ENCODE measurements at regions not wholly inside any gene's neighbourhood (a gene's known extent, or its start where the extent isn't known, plus 50 kb on each side); places are given as distances from the start of the nearest gene placed in this dataset.

DNA sequence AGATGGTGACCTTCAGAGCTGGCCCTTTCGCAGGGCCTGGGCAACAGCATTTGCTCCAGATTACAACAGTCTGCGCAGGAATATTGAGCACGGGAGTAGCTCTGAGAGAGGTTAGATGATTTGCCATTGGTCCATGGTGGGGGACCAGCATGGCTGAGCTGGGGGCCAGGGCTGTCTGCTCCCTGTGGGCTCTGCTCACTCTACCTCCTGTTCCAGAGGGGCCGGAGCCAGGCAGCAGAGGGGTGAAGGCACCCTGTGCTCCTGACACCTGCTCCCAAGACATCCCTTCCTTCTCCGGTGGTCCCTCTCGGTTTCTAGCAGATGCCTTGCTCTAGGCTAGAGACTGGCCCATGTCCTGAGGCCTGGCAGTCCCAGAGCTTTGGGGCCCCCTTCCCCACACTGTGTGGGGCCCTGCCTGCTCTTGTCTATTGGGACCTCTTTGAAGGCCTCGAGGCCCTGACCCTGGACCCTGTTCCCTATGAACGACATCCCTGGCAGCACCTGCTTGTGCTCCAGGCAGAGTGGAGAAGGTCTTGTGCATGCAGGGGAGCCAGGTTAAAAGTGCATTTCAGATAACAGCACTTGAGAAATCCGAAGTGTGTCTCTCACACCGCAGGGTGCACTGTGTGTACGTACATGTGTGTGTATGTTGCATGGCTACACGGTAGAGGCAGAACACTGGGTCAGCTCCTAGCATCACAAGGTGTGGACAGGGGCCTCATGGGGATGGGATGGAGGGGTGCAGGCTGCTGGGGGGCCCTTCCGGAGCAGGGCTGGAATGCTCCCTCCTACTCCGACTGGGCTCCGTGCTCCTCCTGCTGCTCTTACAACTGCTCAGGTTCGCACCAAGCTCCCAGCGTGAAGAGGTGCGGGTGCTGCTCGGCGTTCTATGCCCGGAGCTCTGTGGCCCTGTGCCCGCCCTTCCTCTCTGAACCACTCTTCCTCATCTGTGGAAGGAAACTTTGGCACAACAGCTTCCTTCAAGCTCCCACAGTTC lies 123.3 kb upstream of the B3GAT1 start:
- no peak for DNase-seq (ENCODE audit: low read depth in 4 of 4, low spot score in 3 of 4)

DNA sequence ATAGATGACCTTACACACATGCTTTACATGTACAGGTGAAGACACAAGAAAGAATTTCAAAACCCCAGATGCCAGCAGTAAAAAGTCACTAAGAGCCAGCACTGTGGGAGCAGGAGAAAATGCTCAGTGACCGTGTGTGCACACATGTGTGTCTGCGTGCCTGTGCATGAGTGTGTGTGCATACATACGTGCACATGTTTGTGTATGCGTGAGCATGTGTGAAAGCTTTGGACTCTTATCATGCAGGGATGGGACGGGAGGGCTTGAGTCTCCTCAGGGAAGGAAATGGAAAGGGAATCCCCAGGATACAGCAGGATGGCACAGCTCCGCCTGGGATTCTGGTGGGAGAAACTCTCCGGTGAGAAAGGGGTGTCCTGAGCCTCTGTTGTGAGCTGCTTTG lies 121.5 kb upstream of the B3GAT1 start:
- DNase-seq (ENCODE audit: low read depth in 4 of 4, low spot score in 3 of 4), result no peak

DNA sequence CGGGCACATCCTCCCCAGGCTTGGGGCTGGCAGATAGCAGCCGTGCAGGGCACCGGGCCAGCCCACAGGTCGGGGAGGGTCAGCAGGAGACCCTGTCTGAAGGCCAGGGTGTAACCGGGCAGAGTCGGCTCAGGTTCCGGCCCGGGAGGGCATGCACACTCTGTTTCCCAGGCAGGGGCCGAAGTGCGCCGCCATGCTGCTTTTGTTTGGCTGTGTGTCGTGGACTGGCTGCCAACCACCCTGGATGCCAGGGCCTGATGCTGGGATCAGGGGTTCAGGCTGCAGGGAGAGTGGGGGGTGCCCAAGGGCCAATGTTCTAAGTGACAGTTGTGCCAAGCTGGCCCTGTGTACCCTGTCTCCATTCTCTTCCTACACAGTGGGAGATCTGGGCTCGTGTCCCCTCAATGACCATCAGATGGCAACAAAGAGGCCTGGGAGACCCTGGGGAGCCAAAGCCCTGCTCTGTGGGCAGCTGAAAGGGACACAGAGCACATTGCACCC lies 120.9 kb upstream of the B3GAT1 start:
- no peak for DNase-seq (ENCODE audit: low read depth in 4 of 4, low spot score in 3 of 4)

GRCh38 chr11:134532131-134532920 lies 120.3 kb upstream of the B3GAT1 start:
- DNase-seq (ENCODE audit: low read depth in 4 of 4, low spot score in 3 of 4), result no peak

DNA sequence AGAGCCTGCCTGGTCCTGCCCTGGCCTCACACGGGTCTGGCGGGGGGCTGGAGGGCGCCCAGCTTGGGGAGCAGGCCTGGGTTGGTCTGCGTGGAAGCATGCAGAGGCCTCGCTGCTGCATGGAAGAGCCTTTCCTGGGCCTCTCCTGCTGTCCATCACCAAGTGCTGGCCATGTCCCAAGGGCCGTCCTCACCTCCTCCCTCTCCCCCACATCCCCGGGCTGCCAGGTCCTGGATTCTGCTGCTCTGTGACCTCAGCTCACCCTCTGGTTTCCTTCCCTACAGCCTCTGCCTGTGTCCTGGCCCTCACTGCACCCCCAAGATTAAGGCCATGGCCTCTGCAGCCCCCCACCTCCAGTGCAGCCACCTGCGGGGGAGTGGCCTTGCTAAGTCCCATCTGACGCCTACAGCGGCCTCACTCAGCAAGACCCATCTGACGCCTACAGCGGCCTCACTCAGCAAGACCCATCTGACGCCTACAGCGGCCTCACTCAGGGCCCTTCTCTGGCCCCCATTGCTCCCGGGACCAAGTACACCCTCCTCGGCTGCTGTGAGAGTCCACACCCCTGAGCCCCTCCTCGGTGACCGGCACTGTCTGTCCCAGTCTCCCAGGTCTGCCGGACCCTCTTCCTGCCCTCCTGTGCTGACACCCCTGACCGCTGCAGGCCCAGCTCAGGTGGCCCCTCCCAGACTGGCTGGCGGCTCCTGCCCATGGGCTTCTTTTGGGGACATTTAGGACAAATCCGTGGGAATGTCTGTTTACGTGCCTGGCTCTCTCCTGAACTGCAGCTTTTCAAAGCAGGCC lies 119.5 kb upstream of the B3GAT1 start:
- no peak for DNase-seq (ENCODE audit: low read depth in 4 of 4, low spot score in 3 of 4)

DNA sequence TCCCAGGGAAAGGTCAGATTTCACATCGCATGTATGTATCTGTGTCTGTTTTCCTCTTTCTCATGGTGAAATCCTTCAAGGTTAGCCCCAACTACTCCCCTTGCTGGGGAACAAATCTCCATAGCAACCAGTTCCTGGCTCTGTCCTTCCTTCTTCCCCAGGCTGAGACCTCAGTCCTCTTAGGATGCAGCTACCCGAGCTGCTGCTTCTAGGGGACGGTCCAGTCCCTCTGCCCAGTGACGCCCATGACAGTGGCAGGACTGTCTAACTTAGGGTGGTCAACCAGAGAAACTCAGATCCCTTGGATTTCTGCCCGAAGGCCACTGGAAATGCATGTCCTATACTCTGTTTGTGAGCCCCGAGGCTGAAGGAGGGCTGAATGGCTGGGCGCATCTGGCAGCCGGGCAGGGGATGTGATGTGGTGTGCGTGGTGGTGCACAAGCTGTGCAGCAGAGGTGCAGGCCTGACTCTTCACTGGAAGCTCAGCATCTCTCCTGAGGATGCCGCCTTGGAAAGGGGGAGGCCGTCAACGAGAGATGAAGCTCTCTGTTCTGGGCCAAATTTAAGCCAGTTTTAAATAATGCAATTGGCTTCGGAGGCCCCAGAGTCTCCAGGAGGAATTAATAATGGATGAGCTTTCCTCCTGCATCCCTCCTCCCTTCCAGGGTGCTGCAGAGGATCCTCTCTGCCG lies 118.7 kb upstream of the B3GAT1 start:
- no peak for DNase-seq (ENCODE audit: low read depth in 4 of 4, low spot score in 3 of 4)

DNA sequence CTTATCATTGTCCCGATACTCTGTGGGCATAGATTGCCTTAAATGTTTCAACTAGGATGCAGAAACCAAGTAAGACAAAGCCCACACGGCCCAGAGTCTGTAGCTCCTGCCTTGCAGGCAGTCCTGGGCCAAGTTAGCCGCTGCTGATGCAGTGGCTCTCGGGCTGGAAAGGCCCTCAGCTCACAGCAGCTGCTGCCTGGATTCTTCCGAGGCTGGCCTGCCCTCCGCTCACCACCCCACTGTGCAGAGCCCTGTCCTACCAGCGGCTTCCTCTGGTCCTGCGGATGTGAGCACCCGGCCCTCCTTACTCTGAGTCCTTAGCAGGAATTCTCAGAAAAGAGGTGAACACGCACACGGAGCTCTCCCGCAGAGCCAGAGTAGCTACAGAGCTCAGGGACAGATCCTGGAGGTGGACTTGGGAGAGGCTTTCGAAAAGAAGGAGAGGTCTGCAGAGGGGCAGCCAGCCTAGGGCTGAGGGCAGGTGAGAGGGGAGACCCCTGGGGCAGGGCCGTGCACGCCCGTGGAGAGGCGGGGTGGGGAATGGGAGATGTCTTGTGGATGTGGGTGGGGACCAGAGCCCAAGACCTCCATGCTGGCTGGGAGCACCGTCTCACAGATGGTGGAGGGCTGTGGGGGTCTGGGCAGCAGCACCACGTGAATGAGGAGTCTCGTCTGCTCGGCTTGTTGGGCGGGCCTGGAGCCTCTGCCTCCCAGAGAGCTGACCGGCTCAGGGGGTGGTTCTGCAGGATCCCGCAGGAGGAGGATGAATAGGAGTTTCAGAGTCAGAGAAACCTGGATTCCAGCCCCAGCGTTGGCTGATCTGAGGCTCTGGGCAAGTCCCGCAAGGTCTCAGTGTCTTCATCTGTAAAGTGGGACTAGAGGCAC lies 117.4 kb upstream of the B3GAT1 start:
- no peak for DNase-seq (ENCODE audit: low read depth in 4 of 4, low spot score in 3 of 4)

GRCh38 chr11:134528453-134528852 lies 116.4 kb upstream of the B3GAT1 start:
- DNase-seq (ENCODE audit: low read depth in 4 of 4, low spot score in 3 of 4), result no peak

DNA sequence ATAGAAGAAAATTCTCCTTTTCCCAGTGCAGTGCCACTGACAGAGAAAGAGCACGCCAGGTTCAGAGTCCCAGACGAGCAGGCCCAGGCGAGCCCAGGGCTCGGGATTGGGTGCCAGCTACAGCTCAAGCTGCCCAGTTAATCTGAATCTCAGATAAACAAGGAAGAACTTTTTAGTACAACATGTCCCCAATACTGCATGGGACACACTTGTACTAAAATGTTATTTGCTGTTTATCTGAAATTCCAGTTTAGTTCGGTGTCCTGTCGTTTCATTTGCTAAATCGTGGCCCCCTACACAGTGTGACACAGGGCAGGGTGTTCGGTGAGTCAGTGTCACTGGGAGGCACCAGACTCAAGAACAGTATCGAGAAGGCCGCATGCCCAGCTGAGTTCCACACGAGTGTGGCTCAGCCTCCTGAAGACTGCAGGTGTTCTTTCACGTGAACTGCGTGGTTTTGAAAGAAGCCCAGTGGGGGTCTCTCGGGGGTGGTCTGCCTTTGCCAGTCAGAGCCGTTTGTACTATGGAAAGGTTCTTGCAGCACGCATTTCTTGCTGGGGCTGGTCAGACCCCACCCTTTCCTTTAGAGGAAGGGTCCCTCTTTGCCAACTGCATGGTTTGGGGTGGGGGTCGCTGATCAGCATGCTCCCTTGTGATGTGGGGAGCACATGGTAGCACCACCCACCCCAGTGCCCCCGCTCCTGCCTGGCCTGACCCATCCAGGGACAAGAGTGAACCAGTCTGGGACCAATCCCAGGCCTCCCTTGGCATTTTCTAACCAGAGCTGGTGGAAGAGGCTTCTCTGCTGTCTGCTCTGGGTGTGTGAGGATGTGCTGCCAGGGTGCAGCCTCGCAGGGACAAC lies 115.6 kb upstream of the B3GAT1 start:
- DNase-seq (ENCODE audit: low read depth in 4 of 4, low spot score in 3 of 4), result no peak

- no peak for DNase-seq (ENCODE audit: low read depth in 4 of 4, low spot score in 3 of 4)
Measured at GRCh38 chr11:134524896-134525845, 113.1 kb upstream of the B3GAT1 start.

DNA sequence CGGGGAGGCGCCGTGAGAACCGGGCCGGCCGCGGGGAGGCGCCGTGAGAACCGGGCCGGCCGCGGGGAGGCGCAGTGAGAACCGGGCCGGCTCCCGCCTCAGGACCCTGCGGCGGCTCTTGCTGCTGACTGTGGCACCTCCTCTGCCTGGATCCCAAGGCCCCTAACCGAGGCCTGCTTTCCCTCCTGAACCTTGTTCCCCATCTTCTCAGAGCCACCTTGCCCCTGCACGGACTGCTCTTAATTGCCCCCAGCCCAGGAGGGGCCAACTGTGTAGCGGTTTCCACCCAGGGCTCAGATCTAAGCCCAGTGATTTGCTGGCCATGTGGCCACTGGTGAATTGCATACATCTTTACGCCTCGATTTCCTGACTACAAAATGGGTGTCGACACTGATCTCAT lies 112.2 kb upstream of the B3GAT1 start:
- no peak for DNase-seq (ENCODE audit: low read depth in 4 of 4, low spot score in 3 of 4)

GRCh38 chr11:134522782-134523570 lies 110.9 kb upstream of the B3GAT1 start:
- DNase-seq (ENCODE audit: low read depth in 4 of 4, low spot score in 3 of 4), result no peak

DNA sequence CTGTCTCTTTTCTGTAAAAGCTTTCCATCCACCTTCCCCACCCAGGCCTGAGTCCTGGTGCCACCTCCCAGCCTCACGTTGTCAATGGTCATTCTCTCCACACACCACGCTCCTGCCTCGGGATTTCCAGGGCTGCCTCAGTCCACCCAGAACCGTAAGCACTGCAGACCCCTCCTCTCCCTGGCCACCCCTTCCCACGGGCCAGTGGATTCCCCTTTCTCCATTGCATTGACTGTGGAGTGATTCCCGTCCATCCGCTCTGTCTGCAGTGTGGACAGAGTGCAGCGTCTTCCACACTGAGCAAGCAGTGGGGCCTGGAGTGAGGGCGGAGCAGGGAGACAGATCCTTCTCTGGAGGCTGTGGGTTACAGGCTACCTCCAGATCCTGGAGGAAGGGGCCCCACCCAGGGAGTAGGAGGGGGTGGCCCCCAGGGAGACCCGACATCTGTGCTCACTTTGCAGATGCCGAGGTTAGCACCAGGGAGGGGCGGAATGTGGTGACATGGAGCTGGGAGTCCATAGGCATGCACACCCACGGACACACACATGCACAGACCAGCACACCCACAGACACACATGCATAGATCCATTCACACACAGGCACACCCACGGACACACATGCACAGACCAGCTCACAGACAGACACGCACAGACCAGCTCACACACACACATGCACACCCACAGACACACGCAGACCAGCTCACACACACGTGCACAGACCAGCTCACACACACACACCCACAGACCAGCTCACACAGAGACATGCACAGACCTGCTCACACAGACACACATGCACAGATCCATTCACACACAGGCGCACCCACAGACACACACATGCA lies 109.6 kb upstream of the B3GAT1 start:
- DNase-seq (ENCODE audit: low read depth in 4 of 4, low spot score in 3 of 4), result no peak

DNA sequence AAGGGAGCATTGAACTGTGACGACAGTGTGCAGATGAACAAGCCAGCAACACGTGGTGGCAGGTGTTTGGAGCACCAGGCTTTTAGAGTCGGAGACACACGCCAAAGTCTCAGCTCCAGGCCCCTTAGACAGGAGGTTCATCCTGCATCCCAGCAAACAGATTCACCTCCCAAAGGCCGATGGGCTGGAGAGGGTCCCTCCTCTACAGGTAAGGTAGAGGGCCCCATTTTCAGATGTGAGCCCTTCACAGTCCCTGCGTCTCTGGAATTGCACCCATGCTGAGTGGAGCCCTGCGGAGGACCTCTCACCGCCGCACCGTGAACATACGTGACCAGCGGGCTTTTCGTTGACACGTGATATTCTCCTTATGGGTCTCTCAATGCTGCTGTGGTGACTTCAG lies 109.0 kb upstream of the B3GAT1 start:
- no peak for DNase-seq (ENCODE audit: low read depth in 4 of 4, low spot score in 3 of 4)

DNA sequence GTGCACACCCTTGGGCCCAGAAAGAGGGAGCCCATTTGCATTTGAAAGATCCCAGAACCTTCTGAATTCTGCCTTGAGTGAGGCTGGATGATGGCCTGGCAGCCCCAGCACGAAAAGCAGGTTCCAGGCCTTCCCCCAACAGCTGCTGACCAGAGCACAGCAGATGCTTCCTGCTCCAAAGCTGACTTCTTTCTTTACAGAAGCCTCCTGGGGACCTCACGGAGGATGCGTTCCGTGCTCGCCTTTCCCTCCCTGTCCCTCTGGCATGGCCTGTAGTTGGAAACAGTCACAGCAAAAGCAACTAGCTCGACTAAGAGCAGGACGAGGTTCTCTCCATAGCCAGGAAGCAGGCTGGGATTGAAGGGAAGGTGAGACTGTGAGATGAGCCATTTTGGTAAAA lies 107.7 kb upstream of the B3GAT1 start:
- DNase-seq (ENCODE audit: low read depth in 4 of 4, low spot score in 3 of 4), result no peak
